HG02623 (cell line): ENCODE measurements at regions not wholly inside any gene's neighbourhood (a gene's known extent, or its start where the extent isn't known, plus 50 kb on each side); places are given as distances from the start of the nearest gene placed in this dataset.
"Not testable (repeated sequence)": the region's sequence is repeated elsewhere in the genome, so short reads cannot be mapped to it uniquely, and the experiment has no call there.

ENCODE experiments used
- ATAC-seq: cut with Tn5 transposase; IDR thresholded peaks from one replicate; pipeline ENCODE4 v1.9.1; 2021; ENCODE audit warnings: moderate library complexity; ENCODE audit not compliant: unreplicated experiment

DNA sequence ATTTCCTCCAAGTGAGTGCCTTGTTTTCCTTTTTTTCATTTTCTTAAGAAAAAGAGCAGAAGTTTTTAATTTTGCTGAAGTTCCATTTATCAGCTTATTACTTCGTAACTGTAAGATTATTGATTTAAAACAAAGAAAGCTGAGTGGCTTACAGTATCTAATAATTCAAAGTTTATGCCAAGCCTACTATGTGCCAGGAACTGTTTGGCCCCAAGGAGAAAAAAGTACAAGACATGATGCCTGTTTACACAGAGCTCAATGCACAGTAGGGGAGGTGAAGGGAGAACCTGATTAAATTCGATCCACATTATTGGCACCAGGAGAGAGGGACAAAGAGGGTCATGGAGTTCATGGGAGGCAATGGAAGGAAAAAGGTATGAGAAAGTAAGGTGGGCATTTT, 419.3 kb upstream of the ZMIZ1 start:
- ATAC-seq: no peak

DNA sequence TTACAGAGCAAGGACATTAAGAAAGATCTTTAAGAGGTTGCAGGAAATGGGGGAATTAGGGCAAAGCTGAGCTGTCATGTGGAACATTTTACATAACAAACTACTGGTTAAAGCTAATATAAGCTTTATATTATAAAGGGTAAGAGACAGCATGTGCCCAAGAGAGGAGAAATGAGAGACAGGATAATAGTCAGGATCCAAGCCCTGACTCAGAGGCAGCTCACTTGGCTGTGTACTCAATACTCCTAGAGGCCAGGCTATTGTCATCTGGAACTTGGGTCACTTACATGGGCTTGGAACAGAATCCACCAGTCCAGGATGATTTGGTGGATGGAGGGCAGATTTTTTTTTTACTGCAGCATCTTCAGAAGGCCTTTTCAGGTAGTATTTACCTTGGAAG, 418.6 kb upstream of the ZMIZ1 start:
- no peak for ATAC-seq

DNA sequence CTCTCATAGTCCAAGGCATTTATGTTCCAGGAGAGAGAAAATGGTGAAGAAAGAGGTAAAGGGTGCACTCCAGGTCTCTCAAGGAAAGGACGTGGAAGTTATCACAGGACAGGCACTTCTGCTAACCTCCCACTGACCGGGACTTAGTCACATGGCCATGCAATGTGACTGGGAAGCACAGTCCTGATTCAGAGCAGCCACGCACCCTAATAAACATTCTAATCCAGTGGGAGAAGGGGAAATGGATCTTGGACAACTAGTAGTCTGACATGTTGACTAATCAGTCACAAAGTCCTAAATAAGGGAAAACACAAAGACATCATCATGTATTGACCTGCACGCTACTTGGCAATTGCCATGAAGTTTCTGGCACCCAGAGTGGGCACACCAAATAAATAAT, 417.5 kb upstream of the ZMIZ1 start:
- no peak for ATAC-seq

DNA sequence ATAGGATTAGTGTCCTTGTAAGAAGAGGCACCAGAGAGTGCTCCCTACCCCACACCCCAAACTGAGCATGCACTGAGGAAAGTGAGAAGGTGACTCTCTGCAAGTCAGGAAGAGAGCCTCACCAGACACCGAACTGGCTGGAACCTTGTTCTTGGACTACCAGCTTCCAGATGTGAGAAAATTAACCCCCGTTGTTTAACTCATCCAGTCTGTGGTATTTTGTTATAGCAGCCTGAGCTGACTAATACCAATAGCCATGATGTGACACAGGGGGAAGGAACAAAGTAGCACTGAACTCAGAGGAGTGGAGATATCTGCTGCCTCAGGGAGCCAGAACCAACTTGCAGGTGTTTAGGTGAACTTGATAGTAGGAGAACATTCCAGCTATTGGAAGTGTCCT, 415.2 kb upstream of the ZMIZ1 start:
- ATAC-seq: no peak

DNA sequence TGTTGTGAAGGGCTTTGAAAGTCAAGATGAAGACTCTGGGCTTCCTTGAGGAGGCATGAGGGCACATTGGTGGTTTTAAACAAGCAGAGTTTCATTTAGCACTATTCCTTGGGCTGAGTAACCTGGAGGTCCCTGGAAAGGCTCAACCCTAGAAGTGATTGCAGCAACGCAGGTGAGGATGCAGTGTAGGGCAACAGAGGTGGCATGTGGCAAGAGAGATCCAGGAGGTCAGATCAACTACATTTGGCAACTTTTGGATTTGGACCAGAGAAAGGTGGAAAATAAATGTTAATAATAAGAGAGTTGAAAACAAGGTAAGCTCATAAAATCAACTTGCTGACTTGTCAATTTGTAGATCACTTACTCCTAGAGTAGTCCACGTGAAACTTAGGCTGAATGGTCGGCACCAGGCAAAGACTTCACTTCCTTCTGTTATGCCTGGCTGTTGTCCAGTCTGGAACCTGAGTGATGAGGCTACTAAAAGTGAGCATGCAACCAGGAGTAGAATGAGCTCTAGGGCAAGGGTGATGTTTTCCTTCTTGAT, 414.6 kb upstream of the ZMIZ1 start:
- no peak for ATAC-seq

DNA sequence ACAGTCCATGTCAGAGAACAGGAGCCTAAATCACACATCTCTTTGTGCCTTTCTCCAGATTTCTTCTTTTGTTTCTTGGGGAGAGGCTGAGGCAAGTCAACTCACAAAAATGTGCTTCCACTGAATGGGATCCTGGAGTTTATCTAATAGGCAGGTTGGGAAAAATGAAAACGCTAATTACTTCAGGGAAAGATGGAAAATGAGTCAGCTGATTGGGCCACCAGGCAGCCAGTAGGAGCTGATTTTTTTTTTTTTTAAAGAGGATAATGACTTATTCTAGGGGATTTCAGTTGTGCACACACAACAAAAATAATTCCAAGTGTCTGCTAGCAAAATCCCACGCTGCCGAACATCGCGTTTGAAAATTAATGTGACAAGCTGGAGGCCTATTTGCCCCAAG, 412.8 kb upstream of the ZMIZ1 start:
- no peak for ATAC-seq

DNA sequence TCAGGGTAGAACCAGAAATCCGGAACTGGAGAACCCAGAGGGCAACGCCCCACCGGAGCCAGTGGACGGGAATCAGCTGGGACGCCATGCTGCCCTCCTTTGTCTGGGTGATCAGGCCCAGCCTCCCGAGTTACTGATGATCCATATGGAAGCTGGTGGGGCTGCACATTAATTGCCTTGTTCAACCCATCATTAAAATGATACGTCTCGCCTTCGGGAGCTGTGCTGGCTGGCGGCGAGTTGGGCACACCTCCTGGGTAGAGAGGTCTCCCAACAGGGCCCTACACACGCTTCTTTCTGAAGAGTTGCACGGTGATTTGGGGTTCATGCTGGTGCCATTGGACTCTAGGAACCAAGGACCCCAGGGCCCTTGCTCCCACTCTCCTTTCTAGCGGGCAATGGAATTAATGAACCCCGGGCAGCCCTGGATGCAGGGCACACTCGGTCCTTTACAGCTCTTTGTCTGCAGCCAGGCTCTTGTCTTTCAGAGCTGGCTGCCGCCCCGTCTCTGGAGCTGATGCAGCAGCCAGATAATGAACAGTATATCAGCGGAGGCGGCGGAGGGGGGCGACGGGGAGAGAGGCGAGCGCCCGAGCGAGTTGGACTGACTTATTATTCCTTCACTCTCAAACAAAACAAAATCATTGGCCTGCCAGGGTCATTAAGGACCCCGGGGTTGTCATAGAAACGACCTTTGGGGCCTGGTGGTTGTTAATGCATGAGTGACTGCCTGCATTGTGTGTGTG, 412.2 kb upstream of the ZMIZ1 start:
- no peak for ATAC-seq

DNA sequence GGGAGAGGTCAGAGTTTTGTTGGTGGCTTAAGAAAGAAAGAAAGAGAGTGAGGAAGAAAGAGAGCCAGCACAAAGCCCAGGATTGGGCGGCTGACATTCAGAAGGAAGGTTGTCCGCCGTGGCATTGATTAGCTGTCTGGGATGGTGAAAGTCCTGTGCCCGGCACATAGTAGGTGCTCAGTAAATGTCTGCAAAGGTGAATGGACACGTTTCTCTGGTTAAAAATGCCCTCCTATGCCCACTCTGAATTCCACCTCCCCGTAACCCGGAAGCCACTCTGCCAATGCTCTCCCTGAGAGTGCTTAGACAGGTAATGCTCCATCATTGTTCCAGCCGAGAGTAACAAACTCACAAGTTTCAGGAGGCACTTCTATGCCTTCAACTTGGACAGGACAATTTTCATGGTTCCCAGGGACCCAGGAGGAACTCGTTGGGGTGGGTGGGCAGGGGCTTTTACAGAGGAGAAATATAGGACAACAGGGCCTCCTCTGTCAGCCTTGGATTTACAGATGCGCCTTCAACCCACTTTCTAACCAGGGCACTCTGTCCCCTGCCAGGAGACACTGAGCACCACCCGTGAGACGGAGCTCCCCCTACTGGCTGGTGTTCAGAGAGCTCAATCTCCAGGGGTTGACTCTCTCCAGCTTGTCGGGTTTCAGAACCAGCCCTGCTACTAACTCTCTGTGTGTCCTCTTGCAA, 411.5 kb upstream of the ZMIZ1 start:
- ATAC-seq: no peak

DNA sequence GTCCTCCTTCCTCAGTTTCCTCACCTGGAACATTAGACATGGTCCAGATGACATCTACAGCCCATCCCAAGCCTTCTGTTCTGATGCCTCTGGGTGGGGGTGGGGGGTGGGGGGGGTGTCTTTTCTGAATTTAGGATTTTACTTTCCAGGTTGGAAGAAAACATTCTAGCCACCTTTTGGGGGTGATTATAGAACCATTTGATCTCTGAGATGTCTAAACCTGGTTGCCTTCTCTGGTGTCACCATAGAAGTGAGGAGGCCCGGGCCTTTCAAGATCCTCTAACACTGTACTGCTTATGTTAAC, 411.0 kb upstream of the ZMIZ1 start:
- no peak for ATAC-seq

DNA sequence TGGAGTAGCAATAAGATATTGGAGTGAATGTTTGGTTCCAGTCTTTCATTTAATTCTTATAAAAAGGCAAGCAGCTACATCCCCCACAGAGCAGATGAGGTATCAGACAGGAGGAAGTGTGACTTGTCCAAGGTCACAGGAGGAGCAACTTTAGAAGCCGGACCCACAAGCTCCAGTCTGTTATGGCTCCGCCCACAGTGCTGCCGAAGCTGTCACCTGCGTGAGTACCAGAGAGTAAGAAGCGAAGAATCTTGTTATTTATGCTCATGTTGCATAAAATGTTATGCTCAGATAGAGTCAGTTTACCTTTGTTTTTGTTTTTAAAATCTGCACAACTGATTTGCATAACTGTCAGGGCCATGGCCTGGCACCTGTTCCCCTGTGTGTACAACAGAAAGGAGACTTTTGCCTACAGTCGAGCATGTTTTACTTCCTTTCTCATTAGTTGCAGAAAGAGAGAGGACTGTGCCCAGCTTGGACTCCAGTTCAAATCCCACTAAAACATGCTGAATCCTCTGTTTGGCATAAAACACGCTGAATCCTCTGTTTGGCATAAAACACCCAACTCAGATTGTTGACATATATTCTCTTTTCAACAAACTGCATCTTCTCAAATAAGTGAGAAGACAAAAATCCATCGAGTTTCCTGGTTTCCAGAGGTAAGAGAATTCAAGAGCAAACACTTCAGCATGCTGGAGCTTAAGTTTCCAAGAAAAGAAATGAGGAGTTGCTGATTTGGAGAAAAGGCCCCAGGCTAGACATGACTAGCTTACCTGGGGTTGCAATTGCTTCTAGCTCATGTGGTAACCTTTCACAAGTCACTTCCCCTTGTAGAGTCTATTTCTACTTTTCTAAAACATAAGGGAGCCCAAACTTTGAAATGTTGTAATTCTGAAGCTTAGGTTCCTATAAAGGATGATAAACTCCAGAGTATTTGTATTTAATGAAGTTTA, 409.8 kb upstream of the ZMIZ1 start:
- ATAC-seq: no peak

DNA sequence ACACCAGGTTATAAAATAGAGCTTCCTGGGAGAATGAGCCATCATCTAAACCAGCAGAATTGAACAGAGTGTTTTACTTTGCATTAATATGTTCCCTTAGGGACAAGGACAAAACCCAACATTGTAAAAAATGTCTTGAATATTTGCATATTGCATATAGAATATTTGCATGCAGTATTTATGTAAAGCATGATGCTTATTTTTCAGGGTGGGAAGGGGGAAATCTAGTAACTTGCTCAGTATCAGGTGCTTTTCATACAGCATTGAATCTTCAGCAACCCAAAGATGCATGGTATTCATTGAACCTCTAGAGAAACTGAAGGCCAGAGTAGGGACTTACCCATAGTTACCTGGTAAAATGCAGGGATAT, 409.2 kb upstream of the ZMIZ1 start:
- no peak for ATAC-seq

DNA sequence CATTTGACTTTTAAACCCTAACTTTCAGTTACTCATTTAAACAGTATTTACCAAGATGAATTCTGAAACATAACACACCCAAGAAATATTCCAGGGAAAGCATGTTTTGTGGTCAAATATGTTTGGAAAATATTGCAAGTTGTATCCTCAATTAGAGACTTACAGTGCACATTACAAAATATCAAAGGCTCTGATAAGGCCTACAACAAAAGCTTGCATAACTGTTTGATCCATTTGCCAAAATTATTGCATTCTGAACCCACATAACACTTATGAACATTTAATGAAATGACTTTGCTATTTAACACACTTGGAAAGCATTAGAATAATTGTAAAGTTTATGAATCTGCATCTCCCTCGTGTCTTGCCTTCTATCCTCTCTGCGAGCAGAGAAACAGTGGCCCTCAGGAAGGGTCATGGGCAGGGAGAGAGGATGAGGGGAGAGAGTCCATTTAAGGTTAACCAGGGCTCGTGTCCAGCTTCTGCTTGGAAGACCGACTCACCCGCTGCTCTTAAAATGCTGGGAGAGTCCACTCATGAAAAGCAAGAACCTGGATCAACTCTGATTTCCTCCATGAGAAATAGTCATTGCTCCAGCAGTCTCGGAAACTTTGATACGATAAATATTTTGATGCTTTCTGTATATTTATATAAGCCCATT, 408.2 kb upstream of the ZMIZ1 start:
- no peak for ATAC-seq

DNA sequence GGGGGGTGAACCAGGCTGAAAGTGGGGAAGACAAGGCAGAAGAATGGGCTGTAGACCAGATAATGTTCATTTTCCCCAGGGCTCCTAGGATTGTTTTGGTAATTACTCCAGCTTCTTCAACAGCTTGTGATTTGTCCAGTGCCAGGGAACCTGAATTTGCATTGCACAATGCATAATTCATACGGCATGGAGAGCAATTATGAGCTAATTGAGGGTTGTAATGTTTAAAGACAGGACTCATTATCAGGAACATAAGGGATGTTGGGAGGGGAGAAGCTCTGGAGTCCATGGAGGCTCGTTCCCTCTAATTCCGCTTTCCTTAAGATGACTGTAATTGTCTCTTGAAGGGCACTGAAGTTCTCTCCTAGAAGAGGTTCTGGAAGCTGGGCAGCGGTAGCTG, 405.0 kb upstream of the ZMIZ1 start:
- ATAC-seq: no peak

DNA sequence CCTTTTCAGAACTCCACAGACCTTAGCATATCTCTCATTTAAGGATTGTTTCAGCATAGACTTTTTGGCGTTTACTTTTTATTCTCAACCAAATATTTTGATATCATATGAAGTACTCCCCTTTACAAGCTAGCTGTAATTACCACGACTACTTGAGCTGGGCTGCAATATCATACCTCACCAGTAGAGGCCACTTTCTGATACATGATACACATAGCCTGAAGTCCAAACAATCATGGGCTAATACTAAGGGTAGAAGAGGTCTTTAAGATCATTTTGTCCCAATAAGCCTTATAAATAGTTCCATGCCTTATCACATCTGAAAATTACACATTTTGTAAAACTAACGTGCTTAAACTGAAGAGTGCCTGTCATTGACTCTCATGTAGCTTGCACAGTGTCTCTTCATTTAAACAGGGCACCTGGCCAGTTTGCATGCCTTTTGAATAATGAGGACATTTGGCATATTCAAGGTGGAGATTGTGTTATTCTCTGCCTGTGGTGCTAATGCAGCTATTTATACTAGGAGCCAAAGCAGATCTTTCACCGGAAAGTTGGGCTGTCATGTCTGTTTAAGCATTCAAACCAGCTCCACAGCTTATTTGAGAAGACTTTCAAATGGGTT, 403.7 kb upstream of the ZMIZ1 start:
- ATAC-seq: no peak

DNA sequence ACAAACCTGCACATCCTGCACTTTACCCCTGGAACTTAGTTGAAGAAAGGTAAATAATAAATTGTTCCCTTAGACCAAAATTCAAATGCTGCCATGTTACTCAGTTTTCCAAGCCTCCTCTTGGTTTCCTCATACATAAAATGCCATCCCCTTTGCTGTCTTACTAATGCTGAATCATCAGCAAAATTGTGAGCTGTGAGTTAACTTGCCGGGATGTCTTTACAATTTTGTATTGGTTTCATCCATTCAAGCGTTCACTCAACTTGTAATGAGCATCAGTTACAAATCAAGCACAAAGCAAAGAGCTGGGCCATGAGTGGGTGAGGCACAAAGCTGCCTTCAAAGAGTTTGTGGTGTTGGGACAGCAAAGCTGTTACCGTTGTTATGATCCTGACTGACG, 395.8 kb upstream of the ZMIZ1 start:
- ATAC-seq: no peak

DNA sequence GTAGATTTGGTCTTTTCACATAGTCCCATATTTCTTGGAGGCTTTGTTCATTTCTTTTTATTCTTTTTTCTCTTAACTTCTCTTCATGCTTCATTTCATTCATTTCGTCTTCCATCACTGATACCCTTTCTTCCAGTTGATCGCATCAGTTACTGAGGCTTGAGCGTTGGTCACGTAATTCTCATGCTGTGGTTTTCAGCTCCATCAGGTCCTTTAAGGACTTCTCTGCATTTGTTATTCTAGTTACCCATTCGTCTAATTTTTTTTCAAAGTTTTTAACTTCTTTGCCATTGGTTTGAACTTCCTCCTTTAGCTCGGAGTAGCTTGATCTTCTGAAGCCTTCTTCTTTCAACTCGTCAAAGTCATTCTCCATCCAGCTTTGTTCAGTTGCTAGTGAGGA, 387.6 kb upstream of the ZMIZ1 start:
- not testable (repeated sequence) for ATAC-seq

DNA sequence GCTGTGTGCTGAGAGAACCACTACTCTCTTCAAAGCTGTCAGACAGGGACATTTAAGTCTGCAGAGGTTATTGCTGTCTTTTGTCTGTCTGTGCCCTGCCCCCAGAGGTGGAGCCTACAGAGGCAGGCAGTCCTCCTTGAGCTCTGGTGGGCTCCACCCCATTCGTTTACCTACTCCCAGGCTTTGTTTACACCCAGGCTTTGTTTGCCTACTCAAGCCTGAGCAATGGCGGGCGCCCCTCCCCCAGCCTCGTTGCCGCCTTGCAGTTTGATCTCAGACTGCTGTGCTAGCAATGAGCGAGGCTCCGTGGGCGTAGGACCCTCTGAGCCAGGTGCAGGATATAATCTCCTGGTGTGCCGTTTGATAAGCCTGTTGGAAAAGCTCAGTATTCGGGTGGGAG, 386.8 kb upstream of the ZMIZ1 start:
- not testable (repeated sequence) for ATAC-seq

DNA sequence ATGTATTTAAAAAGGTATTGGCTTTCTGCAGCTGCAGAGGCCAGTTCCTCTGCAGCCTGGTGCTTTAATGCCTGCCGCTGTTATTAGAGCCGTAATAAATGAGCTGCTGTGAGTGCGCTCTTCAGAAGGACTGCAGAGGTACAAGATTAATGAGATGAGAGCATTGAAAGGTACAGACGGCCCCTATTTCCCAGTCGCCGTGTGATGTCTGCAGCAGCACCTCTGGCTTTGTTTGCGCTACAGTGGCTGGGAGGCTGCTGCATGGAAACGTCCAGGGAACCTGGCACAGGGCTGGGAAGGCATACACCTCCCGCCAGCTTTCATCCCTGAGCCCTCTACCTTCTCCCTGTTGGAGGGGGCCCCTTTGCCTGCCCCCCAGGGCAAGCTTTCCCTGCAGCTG, 383.8 kb upstream of the ZMIZ1 start:
- ATAC-seq: no peak

DNA sequence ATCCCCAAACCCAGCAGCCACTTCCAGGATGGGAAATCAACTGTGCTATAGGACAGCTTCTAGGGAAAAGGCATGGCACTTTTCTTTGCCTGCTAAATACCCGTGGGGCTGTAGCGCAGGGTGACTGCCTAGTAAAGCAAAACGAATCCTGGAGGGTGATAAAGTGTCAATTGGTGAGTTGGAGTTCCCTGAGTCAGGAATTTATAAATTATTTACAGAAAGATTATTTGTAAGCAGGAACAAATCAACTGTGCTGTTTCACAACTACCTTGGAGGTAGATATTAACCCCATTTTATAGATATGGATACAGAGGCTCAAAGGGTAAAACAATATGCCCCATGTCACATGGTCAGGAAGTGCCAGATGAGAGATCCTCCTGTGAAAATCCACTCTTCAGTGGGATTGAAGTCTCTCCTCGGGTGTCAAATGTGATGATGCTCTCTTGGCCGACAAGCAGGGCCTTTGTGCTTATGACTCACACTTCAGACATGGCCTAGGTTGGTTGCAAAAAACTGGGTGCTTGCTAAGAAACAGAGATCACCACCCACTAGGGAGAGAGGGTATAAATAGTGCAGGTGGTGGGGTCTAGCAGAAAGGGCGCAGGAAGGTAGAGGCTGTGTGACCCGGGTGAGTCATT, 383.2 kb upstream of the ZMIZ1 start:
- ATAC-seq: no peak

DNA sequence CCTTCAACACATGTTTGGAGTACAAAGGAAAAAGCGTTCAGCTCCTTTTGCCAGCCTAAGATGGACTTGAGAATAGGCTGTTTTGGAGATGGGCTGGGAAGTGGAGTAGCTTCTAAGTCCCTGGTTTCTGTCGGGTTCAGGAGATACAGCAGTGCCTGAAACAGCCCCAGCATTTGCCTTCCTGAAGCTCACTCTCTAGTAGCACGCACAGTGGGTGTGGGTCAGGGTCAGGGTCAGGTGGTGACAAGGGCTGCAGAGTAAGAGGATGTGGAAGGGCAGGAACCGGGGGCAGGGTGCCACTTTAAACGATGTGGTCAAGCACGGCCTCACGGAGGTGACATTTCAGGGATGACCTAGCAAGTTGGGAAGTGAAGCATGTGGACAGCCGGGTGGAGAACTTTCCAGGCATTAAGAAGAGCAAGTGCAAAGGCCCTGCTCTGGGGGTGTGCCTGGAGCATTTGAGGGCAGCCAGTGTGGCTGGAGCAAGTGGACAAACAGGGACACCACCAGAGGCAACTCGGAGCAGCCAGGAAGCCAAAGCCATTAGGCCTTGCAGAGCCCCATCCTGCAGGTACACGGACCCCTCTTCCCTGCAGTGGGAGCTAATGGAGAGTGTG, 382.2 kb upstream of the ZMIZ1 start:
- ATAC-seq: no peak
